Stimulated activated naive B cell treated with anti-CD40 and anti-IgM and Interleukin-4, amounts not matched to agents 10 μg/mL and 1 μg/mL and 100 μg/mL, for 72 hours (primary cell): ENCODE measurements at regions not wholly inside any gene's neighbourhood (a gene's known extent, or its start where the extent isn't known, plus 50 kb on each side); places are given as distances from the start of the nearest gene placed in this dataset.
"Not testable (repeated sequence)": the region's sequence is repeated elsewhere in the genome, so short reads cannot be mapped to it uniquely, and the experiment has no call there.

Experiments
- ATAC-seq, 2 donors: fragments of 150-1000 bp; cut with Tn5 transposase; replicated peaks; 2 replicates each; pipeline ENCODE4 v1.10.0; 2021; ENCODE audit warnings: moderate library complexity in 1 of 2
- DNase-seq: peaks from one replicate; pipeline ENCODE4 v3.0.0; 2021
- H3K27ac Mint-ChIP-seq: one replicate; pipeline ENCODE4 v1.8.0; 2022; ENCODE audit warnings: mild to moderate bottlenecking, mixed read lengths
- H3K27me3 Mint-ChIP-seq, 2 donors: one replicate each; pipeline ENCODE4 v1.8.0; 2022; ENCODE audit warnings: mixed read lengths in 2 of 2
- H3K36me3 Mint-ChIP-seq, 2 donors: one replicate each; pipeline ENCODE4 v1.8.0; 2022; ENCODE audit warnings: mixed read lengths in 2 of 2, mild to moderate bottlenecking in 1 of 2
- H3K4me1 Mint-ChIP-seq, 2 donors: one replicate each; pipeline ENCODE4 v1.8.0; 2022; ENCODE audit warnings: mixed read lengths in 2 of 2, mild to moderate bottlenecking in 1 of 2
- H3K4me3 Mint-ChIP-seq, 2 donors: one replicate each; pipeline ENCODE4 v1.8.0; 2022; ENCODE audit warnings: mild to moderate bottlenecking in 2 of 2, mixed read lengths in 2 of 2, moderate library complexity in 1 of 2
- H3K9me3 Mint-ChIP-seq, 2 donors: one replicate each; pipeline ENCODE4 v1.8.0; 2022; ENCODE audit warnings: mixed read lengths in 2 of 2, mild to moderate bottlenecking in 1 of 2

- Mint-ChIP-seq H3K4me1 (peaks cover 4 to 5% of the 10 kb centered on the region in 2 donors), H3K4me3 (no peak overlapping the region), H3K9me3 (no peaks in the 10 kb centered on the region), H3K36me3 (no peaks in the 10 kb centered on the region), H3K27me3 (peaks cover 9 to 10% of the 10 kb centered on the region in 2 donors), H3K27ac (no peak overlapping the region)
- DNase-seq, result no peak
- ATAC-seq, result no peak
Observed at GRCh38 chr10:8402576-8402975, 348.1 kb downstream of the GATA3 start.

DNA sequence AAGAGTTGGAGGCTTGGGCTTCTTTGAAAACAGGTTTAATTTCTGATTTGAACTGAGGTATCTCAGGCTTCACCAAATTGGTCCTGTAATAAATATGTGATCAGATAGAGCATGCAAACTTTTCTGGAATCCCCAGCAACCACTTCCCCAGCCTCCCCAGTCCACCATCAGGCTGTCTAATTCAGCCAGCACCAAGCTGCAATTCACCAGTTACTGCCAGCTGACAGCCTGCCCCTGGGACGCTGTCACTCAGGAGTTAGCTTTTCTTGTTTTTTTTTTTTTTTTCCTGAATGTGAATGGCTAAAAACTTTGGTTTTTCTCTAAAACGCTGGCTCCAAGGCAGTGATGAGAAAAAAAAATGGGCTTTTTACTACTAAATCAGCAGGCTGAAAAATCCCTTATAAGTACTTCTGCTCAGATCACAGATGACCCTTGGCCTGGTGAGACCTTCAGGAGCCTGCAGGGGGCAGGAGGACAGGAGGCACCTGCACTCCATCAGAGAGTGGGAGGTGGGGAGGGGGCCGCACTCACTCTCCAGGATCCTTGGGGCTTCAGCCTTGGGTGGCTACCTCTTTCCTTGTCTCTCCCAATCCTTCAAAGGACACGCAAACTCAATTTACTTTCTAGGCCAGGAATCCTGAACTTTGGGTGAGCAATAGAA lies 349.4 kb downstream of the GATA3 start:
- H3K36me3 Mint-ChIP-seq, result no peaks in the 10 kb centered on the region
- no peak for DNase-seq
- no peak overlapping the region for H3K27ac Mint-ChIP-seq
- peaks cover 4 to 5% of the 10 kb centered on the region in 2 donors for H3K4me1 Mint-ChIP-seq
- H3K9me3 Mint-ChIP-seq, result no peaks in the 10 kb centered on the region
- peaks cover 9 to 10% of the 10 kb centered on the region in 2 donors for H3K27me3 Mint-ChIP-seq
- ATAC-seq, result peak in 1 of 2 donors; percentile 47
- H3K4me3 Mint-ChIP-seq, result peak overlapping the region in 1 of 2 donors; percentile 14

- Mint-ChIP-seq H3K4me3 (peak overlapping the region in 1 of 2 donors; percentile 26), H3K9me3 (no peaks in the 10 kb centered on the region), H3K27ac (no peak overlapping the region), H3K4me1 (peaks cover 4 to 5% of the 10 kb centered on the region in 2 donors), H3K27me3 (peaks cover 8 to 10% of the 10 kb centered on the region in 2 donors), H3K36me3 (no peaks in the 10 kb centered on the region)
- ATAC-seq (peak; percentile 45 to 66), DNase-seq (peak; percentile 3)
Observed at GRCh38 chr10:8404721-8405120, 350.2 kb downstream of the GATA3 start.

DNA sequence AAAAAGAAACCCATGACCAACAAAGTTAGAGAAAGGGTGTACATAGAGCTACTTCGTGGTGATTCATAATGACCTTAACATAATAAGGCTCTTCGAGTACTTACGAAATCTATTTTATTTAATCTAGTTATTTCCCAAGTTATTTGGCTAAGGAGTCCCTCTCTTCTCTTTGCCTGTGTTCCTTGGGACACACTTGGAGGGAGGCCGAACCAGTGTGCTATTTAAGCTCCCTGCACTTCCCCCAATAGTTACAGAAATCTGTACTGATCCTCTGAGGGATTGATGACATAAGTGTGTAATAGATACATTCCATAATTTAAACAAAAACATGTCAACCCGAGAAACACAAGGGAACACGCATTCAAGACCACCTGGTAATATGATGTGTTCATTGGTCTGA lies 351.1 kb downstream of the GATA3 start:
- H3K36me3 Mint-ChIP-seq, result no peaks in the 10 kb centered on the region
- DNase-seq (no peak), ATAC-seq (no peak)
- H3K27me3 Mint-ChIP-seq, result peaks cover 7 to 8% of the 10 kb centered on the region in 2 donors
- H3K4me3 Mint-ChIP-seq, result no peak overlapping the region
- peaks cover 4 to 5% of the 10 kb centered on the region in 2 donors for H3K4me1 Mint-ChIP-seq
- no peaks in the 10 kb centered on the region for H3K9me3 Mint-ChIP-seq
- no peak overlapping the region for H3K27ac Mint-ChIP-seq

- peaks cover 4 to 5% of the 10 kb centered on the region in 2 donors for H3K4me1 Mint-ChIP-seq
- no peak for DNase-seq
Observed at GRCh38 chr10:8407501-8408021, 353.1 kb downstream of the GATA3 start.

DNA sequence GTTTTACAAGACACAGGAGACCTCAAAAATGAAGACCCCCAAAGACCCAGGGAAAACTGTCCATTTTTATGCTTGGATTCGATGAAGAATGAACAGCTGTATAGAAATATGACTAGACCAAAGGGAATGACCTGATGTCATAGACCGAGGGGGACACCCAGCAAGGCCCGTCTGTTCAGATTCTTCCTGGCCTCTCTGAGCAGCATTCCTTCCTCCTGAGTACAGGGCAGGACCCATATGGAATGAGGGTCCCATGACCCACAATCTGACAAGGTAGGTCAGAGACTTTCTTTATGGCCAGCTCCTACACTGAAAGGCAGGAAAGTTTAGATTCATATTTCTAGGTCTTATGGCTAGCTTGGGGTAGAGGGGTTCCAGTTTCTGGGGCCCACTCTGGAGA lies 356.0 kb downstream of the GATA3 start:
- H3K36me3 Mint-ChIP-seq, result no peaks in the 10 kb centered on the region
- H3K4me1 Mint-ChIP-seq, result no peaks in the 10 kb centered on the region
- H3K4me3 Mint-ChIP-seq, result no peak overlapping the region
- no peak for ATAC-seq
- peaks cover 0 to 2% of the 10 kb centered on the region in 2 donors for H3K9me3 Mint-ChIP-seq
- DNase-seq, result no peak
- H3K27me3 Mint-ChIP-seq, result peaks cover 0 to 3% of the 10 kb centered on the region in 2 donors
- no peak overlapping the region for H3K27ac Mint-ChIP-seq

More at GRCh38 chr10:8407501-8408021, 353.1 kb downstream of the GATA3 start:
- Mint-ChIP-seq H3K4me3 (no peak overlapping the region), H3K36me3 (no peaks in the 10 kb centered on the region), H3K27ac (no peak overlapping the region), H3K27me3 (peaks cover 0 to 3% of the 10 kb centered on the region in 2 donors), H3K9me3 (no peaks in the 10 kb centered on the region)
- ATAC-seq, result no peak

- H3K27ac Mint-ChIP-seq, result no peak overlapping the region
- peaks cover 0 to 3% of the 10 kb centered on the region in 2 donors for H3K27me3 Mint-ChIP-seq
- ATAC-seq (no peak), DNase-seq (no peak)
- peaks cover 0 to 2% of the 10 kb centered on the region in 2 donors for H3K9me3 Mint-ChIP-seq
- H3K36me3 Mint-ChIP-seq, result no peaks in the 10 kb centered on the region
- H3K4me1 Mint-ChIP-seq, result peaks cover 4 to 5% of the 10 kb centered on the region in 2 donors
- no peak overlapping the region for H3K4me3 Mint-ChIP-seq
Observed at GRCh38 chr10:8412541-8412940, 358.1 kb downstream of the GATA3 start.

GRCh38 chr10:8415029-8415428 lies 360.5 kb downstream of the GATA3 start:
- H3K4me3 Mint-ChIP-seq, ATAC-seq, H3K27ac Mint-ChIP-seq, H3K36me3 Mint-ChIP-seq, DNase-seq, H3K27me3 Mint-ChIP-seq, H3K4me1 Mint-ChIP-seq, H3K9me3 Mint-ChIP-seq: not testable (repeated sequence)

DNA sequence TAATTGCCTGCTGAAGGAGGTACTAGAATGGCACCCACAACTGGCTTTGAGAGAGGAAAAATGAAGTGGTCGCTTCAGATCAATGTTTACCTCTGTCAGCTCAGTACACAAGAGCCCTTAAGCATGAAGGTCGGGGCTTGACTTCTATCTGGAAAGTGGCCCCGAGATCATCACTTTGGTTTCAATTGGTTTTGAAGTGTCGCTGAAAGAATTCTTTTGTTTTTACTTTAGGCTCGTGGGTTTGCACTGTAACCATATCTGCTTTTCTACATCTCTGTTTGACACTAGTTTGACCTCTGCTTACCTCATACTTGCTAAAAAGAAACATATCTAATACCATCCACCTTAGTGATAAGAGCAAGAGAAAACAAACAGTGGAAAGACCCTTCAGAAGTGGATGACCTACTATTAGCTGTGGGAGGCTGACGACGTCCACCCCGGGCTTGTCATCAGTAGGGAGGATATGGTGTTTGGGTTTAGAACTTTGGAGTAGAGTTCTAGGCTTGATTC lies 361.8 kb downstream of the GATA3 start:
- Mint-ChIP-seq H3K27me3 (peaks cover 0 to 4% of the 10 kb centered on the region in 2 donors), H3K9me3 (peaks cover 0 to 2% of the 10 kb centered on the region in 2 donors), H3K36me3 (no peaks in the 10 kb centered on the region), H3K27ac (no peak overlapping the region), H3K4me1 (peaks cover 4 to 5% of the 10 kb centered on the region in 2 donors), H3K4me3 (no peak overlapping the region)
- ATAC-seq (peak; percentile 58 to 81), DNase-seq (no peak)

- no peak overlapping the region for H3K27ac Mint-ChIP-seq
- H3K27me3 Mint-ChIP-seq, result peaks cover 0 to 4% of the 10 kb centered on the region in 2 donors
- H3K36me3 Mint-ChIP-seq, result no peaks in the 10 kb centered on the region
- H3K9me3 Mint-ChIP-seq, result peaks cover 0 to 3% of the 10 kb centered on the region in 2 donors
- ATAC-seq, result peak; percentile 20 to 43
- H3K4me1 Mint-ChIP-seq, result peaks cover 4 to 5% of the 10 kb centered on the region in 2 donors
- H3K4me3 Mint-ChIP-seq, result no peak overlapping the region
- DNase-seq, result no peak
Observed at GRCh38 chr10:8416760-8417159, 362.3 kb downstream of the GATA3 start.

- Mint-ChIP-seq H3K4me1 (peaks cover 4 to 5% of the 10 kb centered on the region in 2 donors), H3K27me3 (peaks cover 0 to 4% of the 10 kb centered on the region in 2 donors), H3K36me3 (no peaks in the 10 kb centered on the region), H3K9me3 (peaks cover 0 to 3% of the 10 kb centered on the region in 2 donors), H3K27ac (no peak overlapping the region), H3K4me3 (no peak overlapping the region)
- no peak for ATAC-seq
- DNase-seq, result no peak
Observed at GRCh38 chr10:8417631-8418030, 363.1 kb downstream of the GATA3 start.

- H3K27me3 Mint-ChIP-seq, result peaks cover 0 to 4% of the 10 kb centered on the region in 2 donors
- H3K4me1 Mint-ChIP-seq, result peaks cover 4 to 5% of the 10 kb centered on the region in 2 donors
- ATAC-seq (no peak), DNase-seq (no peak)
- no peak overlapping the region for H3K27ac Mint-ChIP-seq
- H3K36me3 Mint-ChIP-seq, result no peaks in the 10 kb centered on the region
- H3K9me3 Mint-ChIP-seq, result peaks cover 0 to 3% of the 10 kb centered on the region in 2 donors
- no peak overlapping the region for H3K4me3 Mint-ChIP-seq
Observed at GRCh38 chr10:8418631-8419030, 364.1 kb downstream of the GATA3 start.

GRCh38 chr10:8420182-8420581 lies 365.7 kb downstream of the GATA3 start:
- peaks cover 4 to 5% of the 10 kb centered on the region in 2 donors for H3K4me1 Mint-ChIP-seq
- no peak overlapping the region for H3K27ac Mint-ChIP-seq
- H3K36me3 Mint-ChIP-seq, result no peaks in the 10 kb centered on the region
- H3K27me3 Mint-ChIP-seq, result peaks cover 0 to 4% of the 10 kb centered on the region in 2 donors
- peaks cover 0 to 2% of the 10 kb centered on the region in 2 donors for H3K9me3 Mint-ChIP-seq
- no peak overlapping the region for H3K4me3 Mint-ChIP-seq
- no peak for DNase-seq
- ATAC-seq, result no peak

- no peak for ATAC-seq
- Mint-ChIP-seq H3K4me1 (no peaks in the 10 kb centered on the region), H3K27me3 (no peaks in the 10 kb centered on the region), H3K27ac (no peak overlapping the region), H3K9me3 (peaks cover 0 to 2% of the 10 kb centered on the region in 2 donors), H3K36me3 (no peaks in the 10 kb centered on the region), H3K4me3 (no peak overlapping the region)
- no peak for DNase-seq
Observed at GRCh38 chr10:8424555-8425211, 370.2 kb downstream of the GATA3 start.
